Thyroid gland (tissue), 4 donors: ENCODE measurements at regions not wholly inside any gene's neighbourhood (a gene's known extent, or its start where the extent isn't known, plus 50 kb on each side); places are given as distances from the start of the nearest gene placed in this dataset.

Experiments
- POLR2A ChIP-seq, 2 donors: fragments of 450-650 bp; IDR thresholded peaks; one replicate each; pipeline ENCODE4 v1.6.1; 2017; ENCODE audit warnings: antibody characterized with exemption in 2 of 2, mild to moderate bottlenecking in 2 of 2, moderate library complexity in 1 of 2
- TF ChIP-seq, protein P1 (sequence below), 6 experiments: fragments of 200-600 bp in 3 of 6; fragments of 450-650 bp in 3 of 6; sonication (generic) in 3 of 6; IDR thresholded peaks; one replicate each; pipeline ENCODE4 v1.5.1; 2016 to 2019; ENCODE audit warnings: antibody characterized with exemption in 6 of 6, mild to moderate bottlenecking in 2 of 6, inconsistent platforms in 1 of 6, moderate library complexity in 1 of 6

DNA sequence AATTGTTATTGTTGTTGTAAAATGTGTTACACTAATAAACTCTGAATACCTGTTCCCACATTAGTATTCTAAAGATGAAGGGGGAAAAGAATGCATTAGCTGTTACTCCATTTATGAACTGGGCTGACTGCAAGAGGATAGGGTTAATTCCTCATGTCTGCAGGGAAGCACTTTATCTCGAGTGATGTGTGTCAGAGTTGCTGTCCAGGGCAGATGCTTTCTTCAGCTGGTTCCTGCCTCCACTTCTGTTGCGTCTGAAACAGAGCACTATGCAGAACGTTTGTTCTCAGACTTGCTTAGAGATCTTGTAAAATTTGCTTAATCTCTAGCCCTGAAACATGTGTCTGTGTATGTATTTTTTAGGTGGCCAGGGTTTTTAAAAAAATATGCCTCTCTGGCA lies 318.8 kb downstream of the SPRY2 start:
- TF ChIP-seq, protein P1, sequence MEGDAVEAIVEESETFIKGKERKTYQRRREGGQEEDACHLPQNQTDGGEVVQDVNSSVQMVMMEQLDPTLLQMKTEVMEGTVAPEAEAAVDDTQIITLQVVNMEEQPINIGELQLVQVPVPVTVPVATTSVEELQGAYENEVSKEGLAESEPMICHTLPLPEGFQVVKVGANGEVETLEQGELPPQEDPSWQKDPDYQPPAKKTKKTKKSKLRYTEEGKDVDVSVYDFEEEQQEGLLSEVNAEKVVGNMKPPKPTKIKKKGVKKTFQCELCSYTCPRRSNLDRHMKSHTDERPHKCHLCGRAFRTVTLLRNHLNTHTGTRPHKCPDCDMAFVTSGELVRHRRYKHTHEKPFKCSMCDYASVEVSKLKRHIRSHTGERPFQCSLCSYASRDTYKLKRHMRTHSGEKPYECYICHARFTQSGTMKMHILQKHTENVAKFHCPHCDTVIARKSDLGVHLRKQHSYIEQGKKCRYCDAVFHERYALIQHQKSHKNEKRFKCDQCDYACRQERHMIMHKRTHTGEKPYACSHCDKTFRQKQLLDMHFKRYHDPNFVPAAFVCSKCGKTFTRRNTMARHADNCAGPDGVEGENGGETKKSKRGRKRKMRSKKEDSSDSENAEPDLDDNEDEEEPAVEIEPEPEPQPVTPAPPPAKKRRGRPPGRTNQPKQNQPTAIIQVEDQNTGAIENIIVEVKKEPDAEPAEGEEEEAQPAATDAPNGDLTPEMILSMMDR (IDR thresholded peaks at IDR 0.05), result no peak
- no peak for TF ChIP-seq POLR2A (IDR thresholded peaks at IDR 0.05)
